Heart right ventricle (tissue), 16 donors: ENCODE measurements at regions not wholly inside any gene's neighbourhood (a gene's known extent, or its start where the extent isn't known, plus 50 kb on each side); places are given as distances from the start of the nearest gene placed in this dataset.

ENCODE experiments used
- ATAC-seq, 8 donors: fragments of 200-7000 bp; cut with Tn5 transposase; one replicate each; pipeline ENCODE4 v1.9.1; 2020; ENCODE audit warnings: mild to moderate bottlenecking in 8 of 8, moderate library complexity in 8 of 8, moderate number of reproducible peaks in 1 of 8
- DNase-seq, 2 donors: peaks; one replicate each; pipeline ENCODE4 v3.0.0-alpha.2; 2020
- H3K27ac ChIP-seq, 10 donors: fragments of 200-600 bp; sonication (generic) in 2 of 10; one replicate each; pipeline versions ENCODE4 v1.5.0 to v1.8.0; 2020 to 2022; ENCODE audit warnings: mild to moderate bottlenecking in 3 of 10
- H3K27me3 ChIP-seq, 7 donors: fragments of 200-600 bp; one replicate each; pipeline ENCODE4 v1.8.0; 2021 to 2022; ENCODE audit warnings: mild to moderate bottlenecking in 2 of 7
- H3K36me3 ChIP-seq, 9 donors: fragments of 200-600 bp; sonication (generic) in 1 of 9; one replicate each; pipeline versions ENCODE4 v1.5.0 to v1.8.0; 2020 to 2022; ENCODE audit warnings: mild to moderate bottlenecking in 2 of 9
- H3K4me1 ChIP-seq, 9 donors: fragments of 200-600 bp; sonication (generic) in 1 of 9; one replicate each; pipeline versions ENCODE4 v1.5.0 to v1.8.0; 2020 to 2022; ENCODE audit warnings: mild to moderate bottlenecking in 4 of 9
- H3K4me3 ChIP-seq, 10 donors: fragments of 200-600 bp; sonication (generic) in 2 of 10; one replicate each; pipeline versions ENCODE4 v1.5.0 to v1.8.0; 2020 to 2022; ENCODE audit warnings: mild to moderate bottlenecking in 7 of 10, moderate library complexity in 2 of 10
- H3K9me3 ChIP-seq, 11 donors: fragments of 200-600 bp in 10 of 11; sonication (generic) in 2 of 11; one replicate each; pipeline versions ENCODE4 v1.5.0 to v1.8.0; 2013 to 2022; ENCODE audit warnings: mild to moderate bottlenecking in 2 of 11, control low read depth in 1 of 11, moderate library complexity in 1 of 11
- WGBS, 2 donors: extraction: QIAGEN DNeasy Blood & Tissue Kit; methylation state at CpG; one replicate each; pipeline ENCODE4 v1.1.7; 2013; ENCODE audit warnings: inconsistent platforms in 1 of 2; 5-methylcytosine and 5-hydroxymethylcytosine counted together
- intact Hi-C, 10 donors: fragments of 100-400 bp; cut with DNase I; formaldehyde crosslinking; loops; one replicate each; pipeline versions ENCODE4 v1.11.1 to v1.14.2; 2022
- TF ChIP-seq, protein P1 (sequence below), 9 donors: fragments of 200-600 bp; sonication (generic) in 2 of 9; IDR thresholded peaks; one replicate each; pipeline versions ENCODE4 v1.5.0 to v1.8.0; 2021 to 2022; ENCODE audit warnings: antibody characterized with exemption in 9 of 9, mild to moderate bottlenecking in 5 of 9, moderate library complexity in 1 of 9
- donor health status: Arrhythmogenic right ventricular cardiomyopathy.
- donor health status: ischemic (EF 13 %, LVEDD 7.1; RV severe dilation, severe dysfunction).
- donor health status: healthy with polysubstance abuse.
- donor health status: DM: no; HTN: yes; CAD: no.
- donor health status: DM: no; HTN: no; CAD: no.
- donor health status: ischemic (EF 25% LVEDD 6.9; RV normal size, moderate dysfunction).
- donor health status: ischemic (EF 25% LVEDD 5.7; RV mildly dilated, moderate dysfunction).
- donor health status: healthy.
- donor health status: DM: yes; HTN: yes; CAD: no.
- donor health status: Ischemic cardiomyopathy.
- donor health status: ischemic (EF 35%, LVEDD 5.7; RV mildly dilated, moderate dysfunction).
- donor health status: nonischemic (EF 11% LVEDD 7.7; RV severe dilation, severe dysfunction).
- donor health status: DM: yes; HTN: yes; CAD: no.
- donor health status: PGD.
- donor health status: ischemic (EF 29% LVEDD 5.4; RV normal size, mild dysfunction).
- donor health status: nonischemic (EF 23%, LVEDD 6.1; RV moderate dilation, normal function).

DNA sequence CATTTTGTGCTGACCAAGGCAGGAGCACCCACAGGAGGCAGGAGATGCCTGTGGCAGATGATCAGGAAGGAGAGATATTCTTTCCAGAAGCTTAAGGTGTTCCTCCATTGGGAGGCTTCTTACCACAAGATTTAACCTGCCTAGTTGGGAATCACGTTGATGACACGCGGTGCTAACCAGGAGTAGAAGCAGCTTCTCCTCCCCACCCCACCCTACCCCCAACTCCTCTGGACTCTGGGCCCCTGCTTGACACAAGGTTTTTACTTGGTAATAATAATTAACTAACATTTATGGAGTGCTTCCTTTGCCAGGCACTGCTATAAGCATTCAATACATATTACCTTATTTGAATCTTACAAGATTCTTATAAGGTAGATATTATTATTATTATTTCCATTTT is 62.5 kb upstream of the PAPOLG start:
- Histone ChIP-seq H3K9me3 (no peaks in the 10 kb centered on the region), H3K4me3 (no peak overlapping the region), H3K27ac (no peak overlapping the region), H3K36me3 (no peaks in the 10 kb centered on the region), H3K27me3 (peaks cover 0 to 44% (median 4%) of the 10 kb centered on the region in 7 donors), H3K4me1 (no peaks in the 10 kb centered on the region)
- TF ChIP-seq, protein P1, sequence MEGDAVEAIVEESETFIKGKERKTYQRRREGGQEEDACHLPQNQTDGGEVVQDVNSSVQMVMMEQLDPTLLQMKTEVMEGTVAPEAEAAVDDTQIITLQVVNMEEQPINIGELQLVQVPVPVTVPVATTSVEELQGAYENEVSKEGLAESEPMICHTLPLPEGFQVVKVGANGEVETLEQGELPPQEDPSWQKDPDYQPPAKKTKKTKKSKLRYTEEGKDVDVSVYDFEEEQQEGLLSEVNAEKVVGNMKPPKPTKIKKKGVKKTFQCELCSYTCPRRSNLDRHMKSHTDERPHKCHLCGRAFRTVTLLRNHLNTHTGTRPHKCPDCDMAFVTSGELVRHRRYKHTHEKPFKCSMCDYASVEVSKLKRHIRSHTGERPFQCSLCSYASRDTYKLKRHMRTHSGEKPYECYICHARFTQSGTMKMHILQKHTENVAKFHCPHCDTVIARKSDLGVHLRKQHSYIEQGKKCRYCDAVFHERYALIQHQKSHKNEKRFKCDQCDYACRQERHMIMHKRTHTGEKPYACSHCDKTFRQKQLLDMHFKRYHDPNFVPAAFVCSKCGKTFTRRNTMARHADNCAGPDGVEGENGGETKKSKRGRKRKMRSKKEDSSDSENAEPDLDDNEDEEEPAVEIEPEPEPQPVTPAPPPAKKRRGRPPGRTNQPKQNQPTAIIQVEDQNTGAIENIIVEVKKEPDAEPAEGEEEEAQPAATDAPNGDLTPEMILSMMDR (IDR thresholded peaks at IDR 0.05), result no peak
- 89 to 93% methylated on average over 3 of the region's 3 CpGs for WGBS, 2 donors
- DNase-seq, result no peak
- intact Hi-C loops, result no loop called here
- no peak for ATAC-seq

DNA sequence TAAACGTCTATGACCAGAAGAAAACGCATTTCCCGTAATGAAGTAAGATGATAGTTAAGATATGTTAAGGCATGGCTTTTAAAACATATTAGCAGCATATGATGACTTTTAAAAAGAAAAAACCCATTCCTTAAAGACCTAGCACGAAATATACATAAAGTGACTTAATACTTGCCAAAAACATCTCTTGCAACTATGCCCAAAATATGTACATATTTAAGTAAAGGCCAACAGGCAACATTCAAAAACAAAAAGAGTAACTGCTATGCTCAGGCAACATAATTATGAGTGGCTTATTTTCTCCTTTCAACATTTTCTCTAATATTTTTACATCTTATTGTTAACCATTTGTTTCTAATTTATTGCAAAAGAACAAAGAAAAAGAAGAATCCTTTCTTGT is 60.3 kb upstream of the PAPOLG start:
- no peaks in the 10 kb centered on the region for H3K36me3 ChIP-seq
- H3K9me3 ChIP-seq, result no peaks in the 10 kb centered on the region
- ATAC-seq (no peak), DNase-seq (no peak)
- intact Hi-C loops, result no loop called here
- TF ChIP-seq, protein P1 (IDR thresholded peaks at IDR 0.05), result no peak
- H3K27me3 ChIP-seq, result peaks cover 0 to 30% (median 0%) of the 10 kb centered on the region in 7 donors
- no peak overlapping the region for H3K4me3 ChIP-seq
- WGBS, 2 donors, result 74 to 76% methylated on average over 4 of the region's 4 CpGs
- H3K4me1 ChIP-seq, result no peaks in the 10 kb centered on the region
- H3K27ac ChIP-seq, result no peak overlapping the region

DNA sequence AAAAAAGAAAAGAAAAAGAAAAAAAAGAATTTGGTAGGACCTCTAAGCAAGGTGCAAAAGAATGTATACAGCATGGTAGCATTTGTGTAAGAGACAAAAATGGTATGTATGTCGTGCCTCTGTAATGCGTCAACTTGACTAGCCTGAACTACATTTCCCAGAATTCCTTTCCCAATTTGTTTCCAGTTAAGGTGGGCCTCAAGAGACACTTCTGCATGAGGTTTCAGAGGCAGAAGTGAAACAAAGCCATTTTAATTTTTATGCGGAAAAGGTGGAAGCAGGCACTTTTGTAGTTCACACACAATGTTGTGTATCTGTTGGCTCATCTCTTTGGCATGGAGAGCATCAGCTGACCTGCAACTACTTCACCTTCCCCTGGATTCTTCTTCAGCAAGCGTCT is 56.5 kb upstream of the PAPOLG start:
- DNase-seq (no peak), ATAC-seq (no peak)
- no peaks in the 10 kb centered on the region for H3K4me1 ChIP-seq
- H3K9me3 ChIP-seq, result no peaks in the 10 kb centered on the region
- peaks cover 0 to 4% (median 0%) of the 10 kb centered on the region in 7 donors for H3K27me3 ChIP-seq
- TF ChIP-seq, protein P1 (IDR thresholded peaks at IDR 0.05), result no peak
- H3K36me3 ChIP-seq, result no peaks in the 10 kb centered on the region
- 79 to 81% methylated on average over 4 of the region's 4 CpGs for WGBS, 2 donors
- H3K27ac ChIP-seq, result no peak overlapping the region
- no peak overlapping the region for H3K4me3 ChIP-seq
- intact Hi-C loops, result no loop called here

DNA sequence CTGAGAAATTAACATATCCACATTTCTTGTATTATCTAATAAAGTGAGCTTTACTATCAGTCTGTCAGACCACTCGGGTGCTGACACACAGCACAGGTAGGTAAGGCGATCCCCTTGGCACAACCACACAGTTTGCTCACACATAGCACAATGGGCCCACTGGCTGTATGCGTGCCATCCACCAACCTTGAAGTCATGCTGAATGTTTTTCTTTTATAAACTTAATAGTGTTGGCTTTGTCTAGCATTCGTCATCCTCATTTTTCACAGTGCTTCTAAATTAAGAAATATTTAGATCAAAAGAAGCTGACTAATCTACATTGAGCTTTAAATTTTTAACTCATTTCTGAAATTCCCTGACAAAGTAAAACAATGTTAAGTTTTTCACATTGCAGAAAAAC is 50.0 kb upstream of the PAPOLG start:
- no peak for DNase-seq
- intact Hi-C loops, result loop anchor here in 7 of 10 donors (2.0 to 5.0 kb wide), 3 partner anchors 291 to 295 kb away; no protein-coding TSS in a partner anchor
- no peak for ATAC-seq
- H3K27me3 ChIP-seq, result peaks cover 0 to 2% (median 0%) of the 10 kb centered on the region in 7 donors
- WGBS, 2 donors, result 73 to 82% methylated on average over 4 of the region's 4 CpGs
- H3K9me3 ChIP-seq, result no peaks in the 10 kb centered on the region
- no peak overlapping the region for H3K4me3 ChIP-seq
- no peaks in the 10 kb centered on the region for H3K36me3 ChIP-seq
- no peak overlapping the region for H3K27ac ChIP-seq
- TF ChIP-seq, protein P1 (IDR thresholded peaks at IDR 0.05), result no peak
- H3K4me1 ChIP-seq, result peaks cover 0 to 13% (median 0%) of the 10 kb centered on the region in 9 donors
